NCI-H2107 treated with DMSO at 0.1 percent for 48 hours (cell line): ENCODE measurements at regions not wholly inside any gene's neighbourhood (a gene's known extent, or its start where the extent isn't known, plus 50 kb on each side); places are given as distances from the start of the nearest gene placed in this dataset.
"Not testable (repeated sequence)": the region's sequence is repeated elsewhere in the genome, so short reads cannot be mapped to it uniquely, and the experiment has no call there.

Experiments used
- DNase-seq: peaks from one replicate; lab custom pipeline; 2025; ENCODE audit not compliant: unreplicated experiment; lab: John Stamatoyannopoulos, UW

- no peak for DNase-seq
These were observed 85.1 kb downstream of the NIBAN1 start for GRCh38 chr1:184889166-184889565.

- no peak for DNase-seq
These were observed 85.8 kb downstream of the NIBAN1 start for GRCh38 chr1:184888505-184888904.

- DNase-seq = no peak
These were observed 91.1 kb downstream of the NIBAN1 start for GRCh38 chr1:184882957-184883815.

GRCh38 chr1:184881941-184882913 lies 92.1 kb downstream of the NIBAN1 start:
- no peak for DNase-seq

DNA sequence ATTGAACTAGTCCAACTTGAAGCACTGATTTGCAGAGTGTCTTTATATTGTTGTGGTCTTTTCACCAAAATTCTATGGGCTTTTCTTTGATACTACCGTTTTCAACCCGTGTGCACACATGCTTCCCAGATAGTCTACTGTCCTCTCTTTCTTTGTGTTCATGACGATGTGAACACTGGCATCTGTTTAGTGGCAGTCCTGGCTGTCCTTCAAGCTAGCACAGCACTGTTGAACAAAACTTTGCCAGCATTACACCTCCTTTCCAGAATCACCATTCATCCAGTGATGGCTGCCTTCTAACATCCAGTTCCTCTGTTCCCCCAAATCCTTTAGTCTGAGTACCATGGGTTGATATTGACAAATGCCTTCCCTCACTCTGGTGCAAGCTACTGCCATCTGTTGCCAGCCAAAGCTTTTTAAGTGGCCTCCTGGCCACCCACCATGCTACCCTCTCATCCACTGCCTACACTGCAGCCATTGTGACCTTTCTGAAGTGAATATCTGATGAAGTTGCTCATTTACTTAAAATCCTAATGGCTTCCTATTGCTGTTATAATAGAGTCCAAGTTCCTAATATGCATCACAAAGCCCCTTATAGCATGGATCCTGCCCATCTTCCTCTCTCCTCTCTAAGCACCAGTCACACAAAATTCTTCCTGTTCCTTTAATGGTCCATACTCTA lies 94.3 kb downstream of the NIBAN1 start:
- DNase-seq = no peak

DNA sequence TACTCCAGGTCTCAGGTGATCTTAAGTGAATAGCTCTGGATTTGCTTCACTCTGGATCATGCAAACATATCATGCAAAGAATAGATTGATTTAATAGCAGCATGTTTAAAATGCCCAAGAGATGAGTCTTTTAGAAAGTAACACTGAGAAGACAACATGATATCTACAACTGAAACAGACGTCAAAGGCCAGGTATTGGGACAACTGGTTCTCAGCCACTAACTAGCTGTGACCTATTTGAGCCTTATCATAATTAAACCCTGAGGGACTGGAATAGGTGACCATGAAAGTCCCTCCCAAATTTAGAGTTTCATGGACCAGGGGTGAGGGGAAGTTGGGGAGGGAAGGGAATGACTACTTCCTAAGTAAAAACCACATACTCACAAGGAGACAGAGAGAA lies 95.7 kb downstream of the NIBAN1 start:
- no peak for DNase-seq

DNA sequence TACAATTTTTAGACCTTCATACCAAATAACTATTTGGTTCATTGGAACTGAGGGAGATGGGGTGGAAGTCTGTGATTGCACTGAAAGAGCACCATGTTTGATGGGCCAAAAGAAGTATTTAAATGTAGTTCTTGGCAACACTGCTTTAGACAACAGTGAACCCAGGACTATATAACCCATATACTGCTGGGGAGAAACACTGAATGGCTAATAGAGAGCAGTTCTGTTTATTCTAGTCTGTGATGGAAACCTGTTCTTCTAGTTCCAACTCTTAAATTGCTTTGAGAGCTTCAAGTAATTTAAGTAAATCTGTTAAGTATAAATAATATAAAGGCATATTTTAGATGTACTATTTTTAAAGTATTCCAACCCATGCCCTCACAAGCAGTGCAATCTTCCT lies 96.3 kb downstream of the NIBAN1 start:
- no peak for DNase-seq

- DNase-seq = not testable (repeated sequence)
These were observed 98.3 kb downstream of the NIBAN1 start for GRCh38 chr1:184876015-184876414.

DNA sequence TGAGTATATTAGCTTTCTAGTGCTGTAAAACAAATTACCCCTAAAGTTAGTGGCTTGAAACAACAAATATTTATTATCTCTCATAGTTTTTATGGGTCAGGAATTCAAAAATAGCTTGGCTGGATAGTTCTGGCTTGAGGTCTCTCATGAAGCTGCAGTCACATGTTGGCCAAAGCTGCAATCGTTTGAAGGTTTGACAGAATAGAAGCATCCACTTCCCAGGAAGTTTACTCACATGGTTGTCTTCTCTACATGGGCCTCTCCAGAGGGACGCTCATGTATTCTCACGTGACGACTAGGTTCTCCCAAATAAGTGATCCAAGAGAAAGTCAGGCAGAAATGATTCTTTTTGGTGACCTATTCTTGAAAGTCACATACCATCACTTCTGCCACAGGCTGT lies 99.1 kb downstream of the NIBAN1 start:
- no peak for DNase-seq

- no peak for DNase-seq
These were observed 104.0 kb downstream of the NIBAN1 start for GRCh38 chr1:184870319-184870718.

DNA sequence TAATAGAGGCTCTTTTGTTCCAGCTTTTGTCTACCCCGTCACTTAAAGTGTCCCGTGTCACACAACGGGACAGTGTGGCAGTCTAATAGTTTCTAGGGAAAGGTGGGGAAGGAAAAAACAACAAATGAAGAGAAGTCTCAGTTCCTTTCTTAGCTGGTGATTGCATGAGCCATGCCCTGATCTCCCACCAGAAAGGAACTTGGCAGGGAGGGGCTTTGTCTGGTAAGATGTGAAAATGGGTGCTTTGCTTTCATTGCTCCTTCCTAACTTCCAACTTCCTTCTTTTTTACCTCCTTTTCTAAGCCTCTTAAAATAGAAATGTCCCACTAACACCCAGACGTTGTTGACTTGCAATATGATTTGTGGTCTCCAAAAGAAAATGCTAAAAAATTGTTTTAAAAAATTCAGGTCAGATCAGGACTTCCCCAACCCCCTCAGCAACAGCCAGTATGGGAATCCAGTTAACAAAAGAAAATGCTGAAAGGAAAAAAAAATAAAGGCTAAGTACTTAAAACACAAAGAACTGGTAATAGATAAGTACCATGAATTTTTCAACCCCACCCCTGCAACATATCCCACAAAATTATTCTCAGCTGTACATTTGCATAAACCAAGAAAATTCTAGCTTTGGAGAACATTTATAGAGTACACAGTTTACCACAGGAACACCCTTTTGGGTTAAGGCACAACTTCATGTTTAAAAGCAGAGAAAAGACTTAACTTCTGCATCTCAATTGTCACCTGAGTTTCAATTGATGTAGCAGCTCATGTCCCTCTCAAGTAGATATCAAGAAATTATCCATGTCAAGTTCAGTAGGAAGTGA lies 106.2 kb downstream of the NIBAN1 start:
- no peak for DNase-seq

GRCh38 chr1:184866991-184867788 lies 107.1 kb downstream of the NIBAN1 start:
- peak; percentile 43 for DNase-seq

GRCh38 chr1:184866586-184866985 lies 107.7 kb downstream of the NIBAN1 start:
- no peak for DNase-seq

GRCh38 chr1:184865831-184866230 lies 108.5 kb downstream of the NIBAN1 start:
- DNase-seq = no peak

DNA sequence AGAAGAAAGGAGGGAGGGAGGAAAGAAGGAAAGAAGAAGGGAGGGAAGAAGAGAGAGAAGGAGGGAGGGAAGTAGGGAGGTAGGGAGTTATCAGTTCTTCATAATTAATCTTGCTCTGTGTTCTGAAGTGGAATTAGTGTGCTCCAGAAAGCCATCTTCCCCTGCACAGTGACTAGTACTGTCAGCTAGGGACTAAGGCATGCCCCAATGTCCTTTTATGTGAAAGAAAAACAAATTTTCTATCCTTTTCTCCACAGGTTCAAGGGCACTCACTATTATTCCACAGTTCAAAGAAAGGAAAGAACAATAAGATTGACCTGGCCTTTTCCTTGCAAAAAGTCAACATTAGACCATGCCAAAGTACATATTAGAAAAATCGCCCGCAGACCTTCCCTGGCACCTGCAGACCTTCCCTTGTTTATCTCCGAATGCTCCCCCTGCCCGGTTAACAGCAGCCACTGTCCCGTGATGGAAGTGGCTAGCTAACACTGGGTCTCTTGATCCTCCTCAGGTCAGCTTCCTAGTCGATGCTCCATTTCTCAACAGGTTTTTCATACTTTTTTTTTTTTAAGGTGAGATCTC lies 107.2 kb upstream of the EDEM3 start:
- no peak for DNase-seq

GRCh38 chr1:184860985-184861754 lies 106.5 kb upstream of the EDEM3 start:
- no peak for DNase-seq

DNA sequence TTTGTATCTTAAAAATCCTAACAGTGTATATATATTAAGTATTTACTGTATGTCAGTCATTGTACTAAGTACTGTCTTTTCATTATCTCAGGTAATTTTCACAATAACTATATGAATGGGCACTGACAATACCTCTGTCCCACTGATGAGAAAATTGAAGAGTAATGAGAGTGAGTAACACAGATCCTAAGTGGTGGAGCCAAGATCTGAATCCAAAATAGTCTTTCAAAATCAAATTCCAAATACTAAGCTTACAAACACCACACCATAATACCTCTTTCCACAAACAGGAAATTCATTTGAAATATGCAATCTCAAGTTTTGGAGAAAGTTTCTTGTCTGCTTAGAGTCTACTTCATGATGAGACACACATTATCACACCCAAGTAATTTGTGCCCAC lies 105.9 kb upstream of the EDEM3 start:
- no peak for DNase-seq

DNA sequence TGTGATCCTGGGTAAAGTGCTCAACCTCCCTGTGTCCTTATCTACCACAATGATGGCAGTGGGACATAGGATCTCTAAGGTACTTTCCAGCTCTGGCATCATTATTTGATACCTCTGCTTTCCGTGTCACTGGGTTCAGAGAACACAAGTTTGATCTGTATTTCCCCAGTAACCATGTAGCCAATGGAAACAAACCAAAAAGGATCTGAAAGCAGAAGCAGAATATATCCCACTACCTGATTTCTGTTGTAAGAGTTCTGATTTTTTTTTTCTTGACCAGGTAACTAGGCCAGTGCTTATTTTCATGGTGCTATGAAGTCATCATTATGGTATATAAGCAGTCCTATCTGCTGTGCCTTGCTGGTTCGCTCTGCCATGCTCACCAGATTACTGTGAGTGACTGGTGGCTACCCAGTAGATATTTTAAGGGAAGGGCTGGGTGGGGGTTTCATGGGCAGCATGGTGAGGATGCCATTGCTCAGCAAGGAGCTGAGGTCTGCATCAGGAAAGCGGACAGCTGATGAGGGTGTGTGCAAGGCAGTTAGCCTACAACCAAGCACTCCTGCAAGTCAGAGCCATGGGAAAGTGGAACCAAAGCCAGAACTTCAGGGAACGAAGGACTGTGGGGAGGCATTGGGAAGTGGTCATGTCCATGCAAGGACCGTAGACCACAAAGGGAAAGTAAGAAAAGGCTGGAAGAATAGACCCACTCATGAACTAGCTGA lies 104.9 kb upstream of the EDEM3 start:
- no peak for DNase-seq
